ENCODE measurements at regions not wholly inside any gene's neighbourhood (a gene's known extent, or its start where the extent isn't known, plus 50 kb on each side); places are given as distances from the start of the nearest gene placed in this dataset.

DNA sequence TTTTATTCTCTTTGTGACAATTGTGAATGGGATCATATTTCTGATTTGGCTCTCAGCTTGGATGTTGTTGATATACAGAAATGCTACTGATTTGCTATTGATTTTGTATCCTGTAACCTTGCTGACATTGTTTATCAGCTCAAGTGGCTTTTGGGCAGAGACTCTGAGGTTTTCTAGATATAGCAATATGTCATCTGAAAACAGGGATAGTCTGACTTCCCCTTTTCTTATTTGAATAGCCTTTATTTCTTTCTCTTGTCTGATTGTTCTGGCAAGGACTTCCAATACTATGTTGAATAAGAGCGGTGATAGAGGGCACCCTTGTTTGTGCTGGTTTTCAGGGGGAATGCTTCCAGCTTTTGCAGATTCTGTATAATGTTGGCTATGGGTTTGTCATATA, 150.8 kb downstream of the FASLG start:
- no peak overlapping the region for H3K4me3 ChIP-seq (replicated peaks; ENCODE audit: low read depth, low read length)
- no peaks in the 10 kb centered on the region for H3K27me3 ChIP-seq (replicated peaks; ENCODE audit: control insufficient read depth, insufficient read depth, low read length)
- no peaks in the 10 kb centered on the region for H3K36me3 ChIP-seq (ENCODE audit: control insufficient read depth, insufficient read depth, low read length)
- TF ChIP-seq CTCF (IDR thresholded peaks at IDR 0.05; ENCODE audit: insufficient read depth, low read length, poor library complexity, severe bottlenecking) = no peak
- no peak for DNase-seq (ENCODE audit: extremely low read depth, insufficient read length)

DNA sequence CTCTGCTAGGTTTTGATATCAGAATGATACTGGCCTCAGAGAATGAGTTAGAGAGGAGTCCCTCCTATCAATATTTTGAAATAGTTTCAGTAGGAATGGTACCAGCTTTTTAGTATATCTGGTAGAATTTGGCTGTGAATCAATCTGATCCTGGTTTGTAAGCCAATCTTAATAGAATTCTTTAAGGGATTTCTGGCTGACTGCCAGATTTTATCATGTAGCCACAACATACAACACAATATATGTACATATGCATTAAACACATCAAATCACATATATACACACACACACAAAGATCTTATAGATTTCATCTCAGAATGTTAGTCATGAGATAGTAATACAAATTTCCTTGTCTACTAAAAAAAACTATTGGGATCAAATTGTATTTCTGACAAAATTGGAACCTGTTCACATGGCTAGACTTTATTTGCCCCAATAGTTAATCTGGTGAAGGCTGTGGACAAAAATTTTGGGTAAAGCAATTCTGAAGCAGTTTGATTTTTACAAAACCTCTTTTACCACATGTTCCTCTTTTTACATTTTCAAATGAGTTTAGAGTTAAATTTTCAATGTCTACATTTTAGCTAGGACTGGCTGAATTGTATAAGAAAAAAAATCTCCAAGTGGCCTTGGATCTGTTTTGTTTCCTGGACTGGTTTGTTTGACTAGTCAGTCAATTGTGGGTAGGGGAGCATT, 151.7 kb downstream of the FASLG start:
- Histone ChIP-seq H3K4me3 (replicated peaks; ENCODE audit: low read depth, low read length) (no peak overlapping the region), H3K36me3 (ENCODE audit: control insufficient read depth, insufficient read depth, low read length) (no peaks in the 10 kb centered on the region), H3K27me3 (replicated peaks; ENCODE audit: control insufficient read depth, insufficient read depth, low read length) (no peaks in the 10 kb centered on the region)
- TF ChIP-seq CTCF (IDR thresholded peaks at IDR 0.05; ENCODE audit: insufficient read depth, low read length, poor library complexity, severe bottlenecking) = no peak
- no peak for DNase-seq (ENCODE audit: extremely low read depth, insufficient read length)

DNA sequence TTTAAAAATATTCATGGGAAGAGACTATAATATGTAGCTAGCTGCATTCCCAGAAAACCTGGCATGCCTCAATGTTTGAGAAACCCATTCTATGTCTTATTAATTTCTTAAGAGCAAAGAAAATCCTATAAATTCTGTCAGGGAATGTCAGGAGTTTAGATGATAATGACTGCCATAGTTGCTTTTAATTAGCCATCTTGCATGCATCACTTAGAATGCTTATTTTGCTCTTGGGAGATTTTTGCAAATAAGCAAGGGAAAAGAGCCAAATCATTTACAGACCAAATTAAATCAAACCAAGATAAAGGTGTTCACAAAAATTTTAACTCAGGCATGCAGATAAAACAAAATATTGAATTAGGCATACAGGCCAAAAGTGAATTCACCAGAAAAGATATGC, 152.8 kb downstream of the FASLG start:
- Histone ChIP-seq H3K27me3 (replicated peaks; ENCODE audit: control insufficient read depth, insufficient read depth, low read length) (no peaks in the 10 kb centered on the region), H3K4me3 (replicated peaks; ENCODE audit: low read depth, low read length) (no peak overlapping the region), H3K36me3 (ENCODE audit: control insufficient read depth, insufficient read depth, low read length) (no peaks in the 10 kb centered on the region)
- DNase-seq (ENCODE audit: extremely low read depth, insufficient read length) = no peak
- no peak for TF ChIP-seq CTCF (IDR thresholded peaks at IDR 0.05; ENCODE audit: insufficient read depth, low read length, poor library complexity, severe bottlenecking)

DNA sequence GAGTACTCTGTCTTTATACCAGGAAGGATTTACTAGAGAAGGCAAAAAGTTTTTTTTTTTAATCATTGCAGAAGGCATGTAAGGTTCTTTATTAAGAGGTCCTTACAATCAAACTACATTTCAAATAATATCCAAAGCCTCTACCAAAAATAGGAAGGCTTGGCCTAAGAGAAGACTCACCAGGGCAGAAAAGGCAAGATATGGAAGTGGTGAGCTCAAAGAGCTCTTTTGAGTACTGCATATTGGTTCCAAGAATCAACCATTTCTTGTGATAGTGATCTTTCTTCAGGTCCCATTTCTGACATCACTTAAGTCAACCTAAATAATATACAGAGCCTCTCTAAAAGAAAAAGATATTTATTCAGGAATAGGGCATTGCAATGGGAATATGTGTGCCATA, 153.2 kb downstream of the FASLG start:
- DNase-seq (ENCODE audit: extremely low read depth, insufficient read length) = no peak
- H3K27me3 ChIP-seq (replicated peaks; ENCODE audit: control insufficient read depth, insufficient read depth, low read length) = no peaks in the 10 kb centered on the region
- H3K4me3 ChIP-seq (replicated peaks; ENCODE audit: low read depth, low read length) = no peak overlapping the region
- no peaks in the 10 kb centered on the region for H3K36me3 ChIP-seq (ENCODE audit: control insufficient read depth, insufficient read depth, low read length)
- TF ChIP-seq CTCF (IDR thresholded peaks at IDR 0.05; ENCODE audit: insufficient read depth, low read length, poor library complexity, severe bottlenecking) = no peak

DNA sequence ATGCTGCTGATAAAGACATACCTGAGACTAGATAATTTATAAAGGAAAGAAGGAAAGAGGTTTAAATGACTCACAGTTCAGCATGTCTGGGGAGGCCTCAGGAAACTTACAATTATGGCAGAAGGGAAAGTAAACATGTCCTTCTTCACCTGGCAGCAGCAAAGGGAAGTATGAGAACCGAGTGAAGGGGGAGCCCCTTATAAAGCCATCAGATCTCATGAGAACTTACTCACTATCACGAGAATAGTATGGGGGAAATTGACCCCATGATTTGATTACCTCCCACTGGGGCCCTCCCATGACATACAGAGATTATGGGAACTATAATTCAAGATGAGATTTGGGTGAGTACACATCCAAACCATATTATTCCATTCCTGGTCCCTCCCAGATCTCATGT, 154.4 kb downstream of the FASLG start:
- no peaks in the 10 kb centered on the region for H3K36me3 ChIP-seq (ENCODE audit: control insufficient read depth, insufficient read depth, low read length)
- no peak overlapping the region for H3K4me3 ChIP-seq (replicated peaks; ENCODE audit: low read depth, low read length)
- no peaks in the 10 kb centered on the region for H3K27me3 ChIP-seq (replicated peaks; ENCODE audit: control insufficient read depth, insufficient read depth, low read length)
- TF ChIP-seq CTCF (IDR thresholded peaks at IDR 0.05; ENCODE audit: insufficient read depth, low read length, poor library complexity, severe bottlenecking) = no peak
- DNase-seq (ENCODE audit: extremely low read depth, insufficient read length) = no peak

DNA sequence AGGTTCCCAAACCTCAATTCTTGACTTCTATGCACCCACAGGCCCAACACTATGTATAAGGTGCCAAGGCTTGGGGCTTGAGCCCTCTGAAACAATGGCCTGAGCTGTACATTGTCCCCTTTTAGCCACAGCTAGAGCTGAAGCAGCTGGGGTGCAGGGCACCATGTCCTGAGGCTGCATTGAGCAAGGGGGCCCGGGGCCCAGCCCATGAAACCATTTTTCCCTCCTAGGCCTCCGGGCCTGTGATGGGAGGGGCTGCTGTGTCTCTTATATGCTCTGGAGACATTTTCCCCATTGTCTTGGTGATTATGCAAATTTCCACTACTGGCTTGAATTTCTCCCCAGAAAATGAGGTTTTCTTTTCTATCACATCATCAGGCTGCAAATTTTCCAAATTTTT, 155.5 kb downstream of the FASLG start:
- H3K36me3 ChIP-seq (ENCODE audit: control insufficient read depth, insufficient read depth, low read length) = no peaks in the 10 kb centered on the region
- H3K27me3 ChIP-seq (replicated peaks; ENCODE audit: control insufficient read depth, insufficient read depth, low read length) = no peaks in the 10 kb centered on the region
- DNase-seq (ENCODE audit: extremely low read depth, insufficient read length) = no peak
- no peak overlapping the region for H3K4me3 ChIP-seq (replicated peaks; ENCODE audit: low read depth, low read length)
- TF ChIP-seq CTCF (IDR thresholded peaks at IDR 0.05; ENCODE audit: insufficient read depth, low read length, poor library complexity, severe bottlenecking) = no peak
